Vagina (tissue), 2 donors: ENCODE measurements at regions not wholly inside any gene's neighbourhood (a gene's known extent, or its start where the extent isn't known, plus 50 kb on each side); places are given as distances from the start of the nearest gene placed in this dataset.

ENCODE experiments used
- DNase-seq, 2 donors: peaks; one replicate each; pipeline ENCODE4 v3.0.0-alpha.2; 2017; ENCODE audit errors: extremely low spot score in 2 of 2
- H3K27ac ChIP-seq: fragments of 200-600 bp; sonication (generic); one replicate; pipeline ENCODE4 v1.5.1; 2019
- H3K27me3 ChIP-seq: fragments of 200-600 bp; sonication (generic); one replicate; pipeline ENCODE4 v1.5.1; 2019
- H3K36me3 ChIP-seq, 2 donors: fragments of 200-600 bp; sonication (generic); one replicate each; pipeline ENCODE4 v1.5.1; 2017 to 2019
- H3K4me1 ChIP-seq: fragments of 200-600 bp; sonication (generic); one replicate; pipeline ENCODE4 v1.5.1; 2019
- H3K4me3 ChIP-seq, 2 donors: fragments of 200-600 bp; sonication (generic); 1 replicate in 1 of 2; 2 replicates in 1 of 2; pipeline ENCODE4 v1.5.1; 2016 to 2019
- H3K9me3 ChIP-seq: fragments of 200-600 bp; sonication (generic); one replicate; pipeline ENCODE4 v1.5.1; 2019
- POLR2A ChIP-seq, 2 donors: fragments of 450-650 bp; IDR thresholded peaks; one replicate each; pipeline ENCODE4 v1.6.1; 2017; ENCODE audit warnings: antibody characterized with exemption in 2 of 2, mild to moderate bottlenecking in 2 of 2, moderate library complexity in 2 of 2
- POLR2AphosphoS5 ChIP-seq, 2 donors: sonication (generic); formaldehyde crosslinking; IDR thresholded peaks; one replicate each; pipeline ENCODE4 v1.9.0; 2017; ENCODE audit warnings: antibody characterized with exemption in 2 of 2, mild to moderate bottlenecking in 2 of 2, low read depth in 1 of 2; ENCODE audit not compliant: insufficient read depth in 1 of 2
- intact Hi-C: fragments of 100-400 bp; cut with DNase I; formaldehyde crosslinking; loops from one replicate; pipeline ENCODE4 v1.15.1; 2023
- TF ChIP-seq, protein P1 (sequence below), 3 experiments: fragments of 450-650 bp in 2 of 3; fragments of 200-600 bp in 1 of 3; sonication (generic) in 1 of 3; IDR thresholded peaks; one replicate each; pipeline ENCODE4 v1.5.1; 2017 to 2019; ENCODE audit warnings: antibody characterized with exemption in 3 of 3, mild to moderate bottlenecking in 2 of 3, moderate library complexity in 2 of 3

DNA sequence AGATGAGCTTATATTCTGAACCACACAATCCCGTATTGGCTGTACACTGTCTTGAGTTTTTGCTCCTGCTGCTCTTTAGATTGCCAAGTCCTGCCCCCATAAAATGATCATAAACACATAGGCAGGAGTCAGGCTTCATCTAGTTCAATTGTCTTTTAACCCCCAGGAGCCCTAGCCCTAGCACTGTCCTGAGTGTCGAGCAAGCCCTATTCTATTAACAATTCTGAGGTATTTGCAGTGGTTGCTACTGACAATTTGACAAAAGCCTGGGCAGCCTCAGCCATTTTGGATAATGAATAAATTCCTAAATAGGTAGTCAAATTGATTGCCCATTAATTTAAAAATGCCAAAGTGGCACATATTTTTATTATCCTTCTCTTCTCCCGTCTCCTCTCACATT lies 257.2 kb downstream of the YTHDC2 start:
- intact Hi-C loops = no loop called here

DNA sequence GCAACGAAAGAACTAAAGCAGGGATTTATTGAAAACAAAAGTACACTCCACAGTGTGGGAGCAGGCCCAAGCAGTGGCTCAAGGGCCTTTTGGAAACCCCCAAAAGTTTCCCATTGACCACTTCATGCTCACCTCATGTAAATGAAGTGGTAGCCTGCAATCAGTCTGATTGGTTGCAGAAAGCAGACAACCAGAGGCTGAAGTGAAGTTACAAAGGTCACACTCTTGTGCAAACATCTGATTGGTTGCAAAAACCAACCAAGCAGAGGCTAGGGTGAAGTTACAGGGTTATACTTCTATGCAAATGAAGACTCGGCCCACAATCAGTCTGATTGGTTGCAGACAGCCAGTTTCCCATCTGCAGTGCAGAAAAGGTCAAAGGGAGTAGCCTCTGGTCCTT lies 258.0 kb downstream of the YTHDC2 start:
- H3K27me3 ChIP-seq = no peaks in the 10 kb centered on the region
- H3K9me3 ChIP-seq = no peaks in the 10 kb centered on the region
- intact Hi-C loops = no loop called here
- no peak overlapping the region for H3K4me3 ChIP-seq
- TF ChIP-seq POLR2A (IDR thresholded peaks at IDR 0.05) (no peak), POLR2AphosphoS5 (IDR thresholded peaks at IDR 0.05; ENCODE audit: insufficient read depth in 1 of 2, low read depth in 1 of 2) (no peak)
- TF ChIP-seq, protein P1, sequence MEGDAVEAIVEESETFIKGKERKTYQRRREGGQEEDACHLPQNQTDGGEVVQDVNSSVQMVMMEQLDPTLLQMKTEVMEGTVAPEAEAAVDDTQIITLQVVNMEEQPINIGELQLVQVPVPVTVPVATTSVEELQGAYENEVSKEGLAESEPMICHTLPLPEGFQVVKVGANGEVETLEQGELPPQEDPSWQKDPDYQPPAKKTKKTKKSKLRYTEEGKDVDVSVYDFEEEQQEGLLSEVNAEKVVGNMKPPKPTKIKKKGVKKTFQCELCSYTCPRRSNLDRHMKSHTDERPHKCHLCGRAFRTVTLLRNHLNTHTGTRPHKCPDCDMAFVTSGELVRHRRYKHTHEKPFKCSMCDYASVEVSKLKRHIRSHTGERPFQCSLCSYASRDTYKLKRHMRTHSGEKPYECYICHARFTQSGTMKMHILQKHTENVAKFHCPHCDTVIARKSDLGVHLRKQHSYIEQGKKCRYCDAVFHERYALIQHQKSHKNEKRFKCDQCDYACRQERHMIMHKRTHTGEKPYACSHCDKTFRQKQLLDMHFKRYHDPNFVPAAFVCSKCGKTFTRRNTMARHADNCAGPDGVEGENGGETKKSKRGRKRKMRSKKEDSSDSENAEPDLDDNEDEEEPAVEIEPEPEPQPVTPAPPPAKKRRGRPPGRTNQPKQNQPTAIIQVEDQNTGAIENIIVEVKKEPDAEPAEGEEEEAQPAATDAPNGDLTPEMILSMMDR (IDR thresholded peaks at IDR 0.05) = no peak
- H3K27ac ChIP-seq = no peak overlapping the region
- no peaks in the 10 kb centered on the region for H3K4me1 ChIP-seq
- DNase-seq = no peak
- H3K36me3 ChIP-seq = no peaks in the 10 kb centered on the region

More for the DNA sequence above, 257.2 kb downstream of the YTHDC2 start:
- DNase-seq = no peak
- H3K27me3 ChIP-seq = no peaks in the 10 kb centered on the region
- H3K4me3 ChIP-seq = no peak overlapping the region
- no peaks in the 10 kb centered on the region for H3K4me1 ChIP-seq
- no peaks in the 10 kb centered on the region for H3K36me3 ChIP-seq
- H3K9me3 ChIP-seq = no peaks in the 10 kb centered on the region
- H3K27ac ChIP-seq = no peak overlapping the region
- TF ChIP-seq, protein P1 (IDR thresholded peaks at IDR 0.05) = no peak
- TF ChIP-seq POLR2A (IDR thresholded peaks at IDR 0.05) = no peak
- TF ChIP-seq POLR2AphosphoS5 (IDR thresholded peaks at IDR 0.05; ENCODE audit: insufficient read depth in 1 of 2, low read depth in 1 of 2) = no peak

DNA sequence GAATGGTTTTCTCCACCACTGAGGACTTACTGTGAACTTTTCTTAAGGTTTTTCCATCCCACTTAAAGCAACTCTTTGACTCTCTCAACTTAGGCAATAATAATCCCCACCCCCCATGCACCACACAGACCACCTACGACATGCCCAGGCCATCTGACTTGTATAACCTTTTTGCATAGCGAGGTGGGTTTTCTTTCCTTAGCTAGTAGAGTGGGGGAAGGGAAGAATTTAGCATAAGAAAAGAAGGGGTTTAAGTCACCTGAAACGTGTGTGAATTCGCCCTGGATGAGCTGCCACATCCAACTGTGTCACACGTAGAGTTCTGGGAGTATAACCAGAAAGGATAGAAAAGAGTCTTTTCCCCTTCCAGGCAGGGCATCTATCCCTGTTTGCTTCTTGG lies 262.7 kb downstream of the YTHDC2 start:
- intact Hi-C loops = no loop called here
- no peak overlapping the region for H3K27ac ChIP-seq
- no peak for DNase-seq
- no peak overlapping the region for H3K4me3 ChIP-seq
- H3K4me1 ChIP-seq = no peaks in the 10 kb centered on the region
- H3K36me3 ChIP-seq = no peaks in the 10 kb centered on the region
- no peaks in the 10 kb centered on the region for H3K9me3 ChIP-seq
- H3K27me3 ChIP-seq = no peaks in the 10 kb centered on the region
- no peak for TF ChIP-seq POLR2A (IDR thresholded peaks at IDR 0.05)
- no peak for TF ChIP-seq POLR2AphosphoS5 (IDR thresholded peaks at IDR 0.05; ENCODE audit: insufficient read depth in 1 of 2, low read depth in 1 of 2)
- TF ChIP-seq, protein P1 (IDR thresholded peaks at IDR 0.05) = no peak

DNA sequence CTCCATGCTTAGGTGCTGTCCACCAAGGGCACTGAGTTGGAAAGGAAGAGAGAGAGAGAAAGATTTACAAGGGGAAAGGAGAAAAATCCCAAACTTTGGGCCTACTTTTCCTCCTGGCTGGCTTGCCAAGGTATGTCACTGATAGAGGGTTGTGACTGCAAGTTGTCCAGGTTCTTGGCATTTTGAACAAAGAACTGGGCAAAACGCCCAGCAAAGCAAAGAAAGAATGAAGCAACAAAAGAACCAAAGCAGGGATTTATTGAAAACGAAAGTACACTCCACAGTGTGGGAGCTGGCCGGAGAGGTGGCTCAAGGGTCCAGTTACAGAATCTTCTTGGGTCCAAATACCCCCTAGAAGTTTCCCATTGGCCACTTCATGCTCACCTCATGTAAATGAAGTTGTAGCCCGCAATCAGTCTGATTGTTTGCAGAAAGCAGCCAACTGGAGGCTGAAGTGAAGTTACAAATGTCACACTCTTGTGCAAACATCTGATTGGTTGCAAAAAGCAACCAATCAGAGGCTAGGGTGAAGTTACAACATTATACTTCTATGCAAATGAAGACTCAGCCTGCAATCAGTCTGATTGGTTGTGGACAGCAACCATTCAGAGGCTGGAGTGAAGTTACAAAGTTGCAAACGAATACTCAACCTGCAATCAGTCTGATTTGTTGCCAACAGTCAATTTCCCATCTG lies 263.5 kb downstream of the YTHDC2 start:
- no peak overlapping the region for H3K4me3 ChIP-seq
- intact Hi-C loops = no loop called here

DNA sequence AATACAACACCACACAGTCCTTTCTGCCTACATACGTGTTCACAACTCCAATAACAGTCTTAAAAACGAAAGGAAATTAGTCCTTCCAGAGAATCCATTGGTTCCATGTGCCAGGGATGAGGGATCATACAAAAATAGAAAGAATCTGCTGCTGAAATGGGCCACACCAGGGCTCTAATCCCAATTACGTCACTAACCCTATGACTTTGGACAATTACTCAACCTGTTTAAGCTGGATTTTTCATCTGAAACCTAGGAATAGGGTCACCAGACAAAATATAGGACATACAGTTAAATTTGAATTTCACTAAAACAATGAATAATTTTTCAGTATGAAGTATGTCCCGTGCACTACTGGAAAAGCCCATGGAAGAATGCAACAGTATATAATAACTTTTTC lies 264.7 kb downstream of the YTHDC2 start:
- H3K4me3 ChIP-seq = no peak overlapping the region
- no peaks in the 10 kb centered on the region for H3K9me3 ChIP-seq
- no peaks in the 10 kb centered on the region for H3K36me3 ChIP-seq
- H3K4me1 ChIP-seq = no peaks in the 10 kb centered on the region
- intact Hi-C loops = no loop called here
- TF ChIP-seq, protein P1 (IDR thresholded peaks at IDR 0.05) = no peak
- DNase-seq = no peak
- H3K27me3 ChIP-seq = no peaks in the 10 kb centered on the region
- no peak overlapping the region for H3K27ac ChIP-seq

More for the DNA sequence above, 263.5 kb downstream of the YTHDC2 start:
- H3K9me3 ChIP-seq = no peaks in the 10 kb centered on the region
- DNase-seq = no peak
- H3K27me3 ChIP-seq = no peaks in the 10 kb centered on the region
- H3K27ac ChIP-seq = no peak overlapping the region
- H3K4me1 ChIP-seq = no peaks in the 10 kb centered on the region
- TF ChIP-seq POLR2AphosphoS5 (IDR thresholded peaks at IDR 0.05; ENCODE audit: insufficient read depth in 1 of 2, low read depth in 1 of 2) (no peak), POLR2A (IDR thresholded peaks at IDR 0.05) (no peak)
- TF ChIP-seq, protein P1 (IDR thresholded peaks at IDR 0.05) = no peak
- H3K36me3 ChIP-seq = no peaks in the 10 kb centered on the region
